Superior temporal gyrus (tissue), 1 donor: ENCODE measurements at regions not wholly inside any gene's neighbourhood (a gene's known extent, or its start where the extent isn't known, plus 50 kb on each side); places are given as distances from the start of the nearest gene placed in this dataset.

Experiments
- DNase-seq: peaks from one replicate; pipeline ENCODE4 v3.0.0-alpha.2; 2016; ENCODE audit errors: extremely low spot score

GRCh38 chr1:95427525-95427924, 193.5 kb downstream of the RWDD3 start:
- no peak for DNase-seq

- no peak for DNase-seq
Measured at GRCh38 chr1:95431235-95431634, 197.2 kb downstream of the RWDD3 start.

- no peak for DNase-seq
Measured at GRCh38 chr1:95435611-95436010, 201.6 kb downstream of the RWDD3 start.

- DNase-seq: no peak
Measured at GRCh38 chr1:95437011-95437410, 203.0 kb downstream of the RWDD3 start.

GRCh38 chr1:95437781-95438180, 203.8 kb downstream of the RWDD3 start:
- no peak for DNase-seq

GRCh38 chr1:95438218-95438948, 204.4 kb downstream of the RWDD3 start:
- DNase-seq: no peak

GRCh38 chr1:95440511-95440910, 206.5 kb downstream of the RWDD3 start:
- DNase-seq: peak; percentile 47

- no peak for DNase-seq
Measured at GRCh38 chr1:95449516-95449915, 215.5 kb downstream of the RWDD3 start.

- no peak for DNase-seq
Measured at GRCh38 chr1:95451054-95451453, 217.0 kb downstream of the RWDD3 start.

- DNase-seq: no peak
Measured at GRCh38 chr1:95451904-95452303, 217.9 kb downstream of the RWDD3 start.

GRCh38 chr1:95453053-95453452, 219.0 kb downstream of the RWDD3 start:
- no peak for DNase-seq

GRCh38 chr1:95467036-95467435, 233.0 kb downstream of the RWDD3 start:
- DNase-seq: peak; percentile 38

- no peak for DNase-seq
Measured at GRCh38 chr1:95475686-95476457, 241.9 kb downstream of the RWDD3 start.

GRCh38 chr1:95496307-95496706, 262.3 kb downstream of the RWDD3 start:
- no peak for DNase-seq

- DNase-seq: no peak
Measured at GRCh38 chr1:95496773-95497172, 262.8 kb downstream of the RWDD3 start.

- no peak for DNase-seq
Measured at GRCh38 chr1:95497566-95497965, 263.6 kb downstream of the RWDD3 start.

GRCh38 chr1:95503278-95504030, 269.4 kb downstream of the RWDD3 start:
- peak; percentile 58 for DNase-seq

- no peak for DNase-seq
Measured at GRCh38 chr1:95504321-95504720, 270.3 kb downstream of the RWDD3 start.

- no peak for DNase-seq
Measured at GRCh38 chr1:95506736-95507414, 272.9 kb downstream of the RWDD3 start.

GRCh38 chr1:95509989-95510388, 276.0 kb downstream of the RWDD3 start:
- DNase-seq: peak; percentile 42

GRCh38 chr1:95512925-95513324, 278.9 kb downstream of the RWDD3 start:
- DNase-seq: no peak

GRCh38 chr1:95517506-95517905, 283.5 kb downstream of the RWDD3 start:
- no peak for DNase-seq
